GM12878 (cell line): ENCODE measurements at regions not wholly inside any gene's neighbourhood (a gene's known extent, or its start where the extent isn't known, plus 50 kb on each side); places are given as distances from the start of the nearest gene placed in this dataset.

Experiments used
- ATAC-seq: fragments of 200-7000 bp; cut with Tn5 transposase; 3 replicates; pipeline ENCODE4 v1.9.1; 2020; ENCODE audit warnings: mild to moderate bottlenecking, moderate library complexity
- BruUV-seq: library from RNA; stranded (reverse); fragments of 400-500 nt; replicated peaks from 2 replicates; lab custom pipeline; 2021; lab: Mats Ljungman, UMichigan
- CTCF ChIA-PET: fragments of 300-600 bp; sonication (Branson Sonifier 250); formaldehyde crosslinking; extraction: SDS; loops from one replicate; lab custom pipeline; 2021; ENCODE audit warnings: inconsistent platforms; lab: Yijun Ruan, JAX
- POLR2A ChIA-PET: fragments of 350-600 bp; formaldehyde crosslinking; extraction: SDS; loops from one replicate; lab custom pipeline; 2021; ENCODE audit warnings: inconsistent platforms; lab: Charles Lee
- RAD21 ChIA-PET: fragments of 300-600 bp; sonication (Branson Sonifier 250); formaldehyde crosslinking; loops from one replicate; lab custom pipeline; 2023; ENCODE audit warnings: antibody characterized with exemption; ENCODE audit not compliant: unreplicated experiment; lab: Charles Lee
- SMC1A ChIA-PET: fragments of 300-600 bp; sonication (Branson Sonifier 250); formaldehyde crosslinking; loops from one replicate; lab custom pipeline; 2023; ENCODE audit not compliant: unreplicated experiment, uncharacterized antibody; lab: Charles Lee
- DNase-seq: peaks from one replicate; pipeline ENCODE4 v3.0.0-alpha.2; 2011; ENCODE audit warnings: low read depth, low spot score
- FAIRE-seq: peaks from 3 replicates; lab custom pipeline; 2011; peaks lifted over from hg19 to GRCh38; lab: Jason Lieb, UNC
- H2AFZ ChIP-seq: 2 replicates; pipeline ENCODE4 v1.6.0; 2011; ENCODE audit warnings: low read depth, low read length, control low read depth; ENCODE audit not compliant: control insufficient read depth
- H3K27ac ChIP-seq: 2 replicates; pipeline ENCODE4 v1.5.1; 2011; ENCODE audit warnings: control low read depth; ENCODE audit not compliant: control insufficient read depth, insufficient read depth
- H3K27me3 ChIP-seq, 2 experiments: replicated peaks in 1 of 2; 2 replicates each; pipeline versions ENCODE4 v1.6.0 to v1.6.1; 2011; ENCODE audit warnings: low read length in 1 of 2; ENCODE audit not compliant: control insufficient read depth in 2 of 2, insufficient read depth in 2 of 2
- H3K36me3 ChIP-seq, 2 experiments: 2 replicates each; pipeline ENCODE4 v1.5.1; 2011; ENCODE audit warnings: low read length in 1 of 2; ENCODE audit not compliant: control insufficient read depth in 2 of 2, insufficient read depth in 2 of 2
- H3K4me1 ChIP-seq: 2 replicates; pipeline ENCODE4 v1.6.1; 2011; ENCODE audit warnings: mild to moderate bottlenecking, low read length, moderate library complexity, mixed read lengths; ENCODE audit not compliant: control insufficient read depth, insufficient read depth
- H3K4me2 ChIP-seq: 2 replicates; pipeline ENCODE4 v1.6.0; 2011; ENCODE audit warnings: control low read depth; ENCODE audit not compliant: control insufficient read depth, insufficient read depth
- H3K4me3 ChIP-seq: fragments of 200-600 bp; sonication (generic); 2 replicates; pipeline ENCODE4 v1.5.1; 2016
- H3K79me2 ChIP-seq: 2 replicates; pipeline ENCODE4 v1.6.0; 2011; ENCODE audit warnings: low read length; ENCODE audit not compliant: control insufficient read depth, insufficient read depth
- H3K9ac ChIP-seq: 2 replicates; pipeline ENCODE4 v1.8.0; 2011; ENCODE audit warnings: low read length, control low read depth, mixed read lengths; ENCODE audit not compliant: control insufficient read depth, insufficient read depth
- H3K9me3 ChIP-seq: replicated peaks from 3 replicates; pipeline ENCODE4 v1.5.1; 2011; ENCODE audit warnings: mild to moderate bottlenecking, low read length; ENCODE audit not compliant: control insufficient read depth, insufficient read depth
- H4K20me1 ChIP-seq: 2 replicates; pipeline ENCODE4 v1.6.0; 2011; ENCODE audit not compliant: control insufficient read depth, insufficient read depth
- BCLAF1 ChIP-seq: fragments of 450-650 bp; IDR thresholded peaks from 2 replicates; pipeline ENCODE4 v1.6.1; 2017; ENCODE audit warnings: antibody characterized with exemption, mild to moderate bottlenecking, moderate library complexity
- BHLHE40 ChIP-seq, 2 experiments: fragments of 450-650 bp in 1 of 2; IDR thresholded peaks; 2 replicates each; pipeline ENCODE4 v1.6.1; 2011 to 2017; ENCODE audit warnings: low read depth in 2 of 2, borderline replicate concordance in 1 of 2, improper control_type of control experiment in 1 of 2, low read length in 1 of 2, mild to moderate bottlenecking in 1 of 2
- BRCA1 ChIP-seq: IDR thresholded peaks from 2 replicates; pipeline ENCODE4 v1.6.1; 2011; ENCODE audit warnings: low read depth, low read length, improper control_type of control experiment
- IKZF1 ChIP-seq: fragments of 450-650 bp; conservative IDR thresholded peaks from 2 replicates; pipeline ENCODE4 v1.6.1; 2017; ENCODE audit warnings: antibody characterized with exemption, mild to moderate bottlenecking
- IKZF2 ChIP-seq, 2 experiments: fragments of 450-650 bp; IDR thresholded peaks; 2 replicates each; pipeline ENCODE4 v1.6.1; 2017; ENCODE audit warnings: mild to moderate bottlenecking in 2 of 2, moderate library complexity in 2 of 2
- PAX8 ChIP-seq: fragments of 450-650 bp; IDR thresholded peaks from 2 replicates; pipeline ENCODE4 v1.6.1; 2017; ENCODE audit warnings: mild to moderate bottlenecking, moderate library complexity
- RCOR1 ChIP-seq: conservative IDR thresholded peaks from 2 replicates; pipeline ENCODE4 v1.6.1; 2012; ENCODE audit warnings: low read depth, low read length, improper control_type of control experiment
- SREBF2 ChIP-seq: IDR thresholded peaks from 2 replicates; pipeline ENCODE4 v1.6.1; 2012; ENCODE audit warnings: mild to moderate bottlenecking, low read length
- SUZ12 ChIP-seq: fragments of 200-600 bp; sonication (generic); IDR thresholded peaks from one replicate; pipeline ENCODE4 v1.6.1; 2018; ENCODE audit warnings: antibody characterized with exemption, mild to moderate bottlenecking; ENCODE audit not compliant: unreplicated experiment
- YY1 ChIP-seq: IDR thresholded peaks from 2 replicates; pipeline ENCODE4 v1.6.1; 2011; ENCODE audit warnings: low read depth, mild to moderate bottlenecking, low read length
- ZNF274 ChIP-seq: IDR thresholded peaks from one replicate; pipeline ENCODE4 v1.8.0; 2011; ENCODE audit not compliant: insufficient read length, insufficient read depth
- WGBS: methylation state at CpG from one replicate; pipeline ENCODE4 v1.1.6; 2016; ENCODE audit warnings: low lambda C conversion rate; ENCODE audit not compliant: insufficient replicate concordance, insufficient coverage; ENCODE audit errors: missing lambda C conversion rate; 5-methylcytosine and 5-hydroxymethylcytosine counted together
- in situ Hi-C: fragments of 300-500 bp; cut with MboI; formaldehyde crosslinking; loops from 9 replicates; pipeline ENCODE4 v1.14.3; 2018; ENCODE audit warnings: mixed read lengths
- intact Hi-C: fragments of 100-400 bp; cut with micrococcal nuclease; formaldehyde crosslinking; loops from one replicate; pipeline ENCODE4 v1.14.2; 2022; ENCODE audit not compliant: unreplicated experiment
- TF ChIP-seq, protein P1 (sequence below): fragments of 450-650 bp; formaldehyde crosslinking; IDR thresholded peaks from 2 replicates; pipeline ENCODE4 v1.5.0; 2022; ENCODE audit warnings: mild to moderate bottlenecking, missing genetic modification characterization
- TF ChIP-seq, protein P2 (sequence below): fragments of 150-350 bp; IDR thresholded peaks from 2 replicates; pipeline ENCODE4 v1.6.1; 2014; ENCODE audit warnings: mild to moderate bottlenecking, low read depth, low read length
- TF ChIP-seq, protein P3 (sequence below), 3 experiments: IDR thresholded peaks in 2 of 3; conservative IDR thresholded peaks in 1 of 3; 2 replicates each; pipeline ENCODE4 v1.5.1; 2011; ENCODE audit warnings: low read depth in 3 of 3, low read length in 3 of 3, mild to moderate bottlenecking in 3 of 3, control low read depth in 2 of 3, moderate library complexity in 2 of 3, inconsistent platforms in 1 of 3, mixed read lengths in 1 of 3; ENCODE audit not compliant: control insufficient read depth in 2 of 3, insufficient read depth in 1 of 3; ENCODE audit errors: extremely low read depth in 1 of 3

DNA sequence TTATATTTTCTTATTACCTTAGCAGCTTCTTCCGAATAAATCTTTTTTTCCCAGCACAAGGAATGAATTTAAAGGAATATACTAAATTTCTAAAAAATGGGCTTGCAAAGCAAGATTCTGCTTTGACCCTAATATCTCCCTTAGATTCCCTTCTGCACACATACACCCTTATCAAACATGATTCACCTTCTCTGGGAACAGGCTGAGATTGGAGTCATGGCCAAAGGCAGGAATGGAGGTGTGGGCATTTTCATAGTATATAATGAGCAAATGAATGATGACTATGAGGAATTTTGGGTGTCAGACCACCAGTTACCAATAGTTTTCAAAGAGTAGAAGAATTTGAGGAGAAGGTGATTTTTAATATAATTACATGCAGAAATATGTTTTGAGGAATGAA, 231.3 kb upstream of the CDH11 start (continued):
- TF ChIP-seq, protein P1, sequence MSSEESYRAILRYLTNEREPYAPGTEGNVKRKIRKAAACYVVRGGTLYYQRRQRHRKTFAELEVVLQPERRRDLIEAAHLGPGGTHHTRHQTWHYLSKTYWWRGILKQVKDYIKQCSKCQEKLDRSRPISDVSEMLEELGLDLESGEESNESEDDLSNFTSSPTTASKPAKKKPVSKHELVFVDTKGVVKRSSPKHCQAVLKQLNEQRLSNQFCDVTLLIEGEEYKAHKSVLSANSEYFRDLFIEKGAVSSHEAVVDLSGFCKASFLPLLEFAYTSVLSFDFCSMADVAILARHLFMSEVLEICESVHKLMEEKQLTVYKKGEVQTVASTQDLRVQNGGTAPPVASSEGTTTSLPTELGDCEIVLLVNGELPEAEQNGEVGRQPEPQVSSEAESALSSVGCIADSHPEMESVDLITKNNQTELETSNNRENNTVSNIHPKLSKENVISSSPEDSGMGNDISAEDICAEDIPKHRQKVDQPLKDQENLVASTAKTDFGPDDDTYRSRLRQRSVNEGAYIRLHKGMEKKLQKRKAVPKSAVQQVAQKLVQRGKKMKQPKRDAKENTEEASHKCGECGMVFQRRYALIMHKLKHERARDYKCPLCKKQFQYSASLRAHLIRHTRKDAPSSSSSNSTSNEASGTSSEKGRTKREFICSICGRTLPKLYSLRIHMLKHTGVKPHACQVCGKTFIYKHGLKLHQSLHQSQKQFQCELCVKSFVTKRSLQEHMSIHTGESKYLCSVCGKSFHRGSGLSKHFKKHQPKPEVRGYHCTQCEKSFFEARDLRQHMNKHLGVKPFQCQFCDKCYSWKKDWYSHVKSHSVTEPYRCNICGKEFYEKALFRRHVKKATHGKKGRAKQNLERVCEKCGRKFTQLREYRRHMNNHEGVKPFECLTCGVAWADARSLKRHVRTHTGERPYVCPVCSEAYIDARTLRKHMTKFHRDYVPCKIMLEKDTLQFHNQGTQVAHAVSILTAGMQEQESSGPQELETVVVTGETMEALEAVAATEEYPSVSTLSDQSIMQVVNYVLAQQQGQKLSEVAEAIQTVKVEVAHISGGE = no peak

DNA sequence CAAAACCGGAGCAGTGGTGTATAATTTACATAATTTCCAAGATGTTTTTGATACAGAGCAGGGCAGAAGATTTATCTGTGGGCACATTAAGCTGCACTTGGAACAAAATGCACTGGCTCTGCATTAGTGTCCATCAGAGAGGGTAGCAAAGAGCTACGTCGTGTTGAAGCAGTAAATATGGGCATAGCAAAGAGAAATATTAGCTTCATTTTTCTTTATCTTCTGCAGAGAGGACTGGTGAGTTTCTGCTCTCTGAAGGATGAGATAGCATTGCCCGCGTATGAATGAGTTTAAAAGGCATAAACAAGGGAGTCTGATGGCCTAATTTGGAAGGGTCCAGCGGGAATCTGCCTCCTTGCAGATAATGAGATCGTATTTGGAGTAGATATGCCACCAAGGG, 227.8 kb upstream of the CDH11 start:
- Histone ChIP-seq H3K4me3 (no peak overlapping the region), H3K4me1 (no peaks in the 10 kb centered on the region), H3K9me3 (no peaks in the 10 kb centered on the region), H4K20me1 (no peaks in the 10 kb centered on the region), H2AFZ (no peak overlapping the region), H3K27ac (no peak overlapping the region), H3K9ac (no peak overlapping the region), H3K79me2 (no peaks in the 10 kb centered on the region), H3K27me3 (no peaks in the 10 kb centered on the region), H3K36me3 (no peaks in the 10 kb centered on the region), H3K4me2 (no peak overlapping the region)
- intact Hi-C loops = no loop called here
- DNase-seq (no peak), FAIRE-seq (no peak), ATAC-seq (no peak)
- ChIA-PET CTCF (no interaction called here), SMC1A (no interaction called here), RAD21 (no interaction called here), POLR2A (no interaction called here)
- in situ Hi-C loops = no loop called here
- 32% methylated on average over 7 of the region's 7 CpGs for WGBS
- BruUV-seq = no TSS peak
- TF ChIP-seq, protein P2, sequence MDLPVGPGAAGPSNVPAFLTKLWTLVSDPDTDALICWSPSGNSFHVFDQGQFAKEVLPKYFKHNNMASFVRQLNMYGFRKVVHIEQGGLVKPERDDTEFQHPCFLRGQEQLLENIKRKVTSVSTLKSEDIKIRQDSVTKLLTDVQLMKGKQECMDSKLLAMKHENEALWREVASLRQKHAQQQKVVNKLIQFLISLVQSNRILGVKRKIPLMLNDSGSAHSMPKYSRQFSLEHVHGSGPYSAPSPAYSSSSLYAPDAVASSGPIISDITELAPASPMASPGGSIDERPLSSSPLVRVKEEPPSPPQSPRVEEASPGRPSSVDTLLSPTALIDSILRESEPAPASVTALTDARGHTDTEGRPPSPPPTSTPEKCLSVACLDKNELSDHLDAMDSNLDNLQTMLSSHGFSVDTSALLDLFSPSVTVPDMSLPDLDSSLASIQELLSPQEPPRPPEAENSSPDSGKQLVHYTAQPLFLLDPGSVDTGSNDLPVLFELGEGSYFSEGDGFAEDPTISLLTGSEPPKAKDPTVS = no peak
- TF ChIP-seq RCOR1 (no peak), SUZ12 (no peak), YY1 (no peak), IKZF2 (IDR thresholded peaks at IDR 0.05) (no peak), BRCA1 (no peak), BCLAF1 (no peak), PAX8 (no peak), BHLHE40 (IDR thresholded peaks at IDR 0.05; ENCODE audit: borderline replicate concordance in 1 of 2, low read depth in 2 of 2, low read length in 1 of 2) (no peak), IKZF1 (no peak), ZNF274 (no peak), SREBF2 (no peak)
- TF ChIP-seq, protein P3, sequence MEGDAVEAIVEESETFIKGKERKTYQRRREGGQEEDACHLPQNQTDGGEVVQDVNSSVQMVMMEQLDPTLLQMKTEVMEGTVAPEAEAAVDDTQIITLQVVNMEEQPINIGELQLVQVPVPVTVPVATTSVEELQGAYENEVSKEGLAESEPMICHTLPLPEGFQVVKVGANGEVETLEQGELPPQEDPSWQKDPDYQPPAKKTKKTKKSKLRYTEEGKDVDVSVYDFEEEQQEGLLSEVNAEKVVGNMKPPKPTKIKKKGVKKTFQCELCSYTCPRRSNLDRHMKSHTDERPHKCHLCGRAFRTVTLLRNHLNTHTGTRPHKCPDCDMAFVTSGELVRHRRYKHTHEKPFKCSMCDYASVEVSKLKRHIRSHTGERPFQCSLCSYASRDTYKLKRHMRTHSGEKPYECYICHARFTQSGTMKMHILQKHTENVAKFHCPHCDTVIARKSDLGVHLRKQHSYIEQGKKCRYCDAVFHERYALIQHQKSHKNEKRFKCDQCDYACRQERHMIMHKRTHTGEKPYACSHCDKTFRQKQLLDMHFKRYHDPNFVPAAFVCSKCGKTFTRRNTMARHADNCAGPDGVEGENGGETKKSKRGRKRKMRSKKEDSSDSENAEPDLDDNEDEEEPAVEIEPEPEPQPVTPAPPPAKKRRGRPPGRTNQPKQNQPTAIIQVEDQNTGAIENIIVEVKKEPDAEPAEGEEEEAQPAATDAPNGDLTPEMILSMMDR (IDR thresholded peaks at IDR 0.05 in 2 of 3, conservative IDR thresholded peaks at IDR 0.05 in 1 of 3; ENCODE audit: control insufficient read depth in 2 of 3, extremely low read depth in 1 of 3, insufficient read depth in 1 of 3, low read depth in 3 of 3, low read length in 3 of 3) = no peak
